ENCODE measurements at regions not wholly inside any gene's neighbourhood (a gene's known extent, or its start where the extent isn't known, plus 50 kb on each side); places are given as distances from the start of the nearest gene placed in this dataset.
"Not testable (repeated sequence)": the region's sequence is repeated elsewhere in the genome, so short reads cannot be mapped to it uniquely, and the experiment has no call there.

- no peaks in the 10 kb centered on the region for H3K36me3 ChIP-seq (ENCODE audit: control insufficient read depth in 2 of 2, insufficient read depth in 2 of 2, low read length in 2 of 2)
- H3K27ac ChIP-seq (ENCODE audit: low read length): no peak overlapping the region
- no peaks in the 10 kb centered on the region for H3K4me1 ChIP-seq (ENCODE audit: control insufficient read depth, insufficient read depth, low read length)
- H3K4me3 ChIP-seq (ENCODE audit: low read length in 2 of 2): no peak overlapping the region
- H3K9ac ChIP-seq (ENCODE audit: low read length in 2 of 2): no peak overlapping the region
- H3K27me3 ChIP-seq (ENCODE audit: control insufficient read depth in 1 of 2, insufficient read depth in 2 of 2, low read length in 2 of 2): no peaks in the 10 kb centered on the region
- no peaks in the 10 kb centered on the region for H3K9me3 ChIP-seq (ENCODE audit: control insufficient read depth in 2 of 2, low read length in 2 of 2)
Observed at GRCh38 chr17:69672924-69673323, 258.4 kb downstream of the MAP2K6 start.

GRCh38 chr17:69677130-69677529, 262.6 kb downstream of the MAP2K6 start:
- H3K9ac ChIP-seq (ENCODE audit: low read length in 2 of 2): no peak overlapping the region
- H3K4me1 ChIP-seq (ENCODE audit: control insufficient read depth, insufficient read depth, low read length): no peaks in the 10 kb centered on the region
- no peak overlapping the region for H3K4me3 ChIP-seq (ENCODE audit: low read length in 2 of 2)
- H3K9me3 ChIP-seq (ENCODE audit: control insufficient read depth in 2 of 2, low read length in 2 of 2): no peaks in the 10 kb centered on the region
- no peak overlapping the region for H3K27ac ChIP-seq (ENCODE audit: low read length)
- H3K27me3 ChIP-seq (ENCODE audit: control insufficient read depth in 1 of 2, insufficient read depth in 2 of 2, low read length in 2 of 2): no peaks in the 10 kb centered on the region
- H3K36me3 ChIP-seq (ENCODE audit: control insufficient read depth in 2 of 2, insufficient read depth in 2 of 2, low read length in 2 of 2): no peaks in the 10 kb centered on the region

DNA sequence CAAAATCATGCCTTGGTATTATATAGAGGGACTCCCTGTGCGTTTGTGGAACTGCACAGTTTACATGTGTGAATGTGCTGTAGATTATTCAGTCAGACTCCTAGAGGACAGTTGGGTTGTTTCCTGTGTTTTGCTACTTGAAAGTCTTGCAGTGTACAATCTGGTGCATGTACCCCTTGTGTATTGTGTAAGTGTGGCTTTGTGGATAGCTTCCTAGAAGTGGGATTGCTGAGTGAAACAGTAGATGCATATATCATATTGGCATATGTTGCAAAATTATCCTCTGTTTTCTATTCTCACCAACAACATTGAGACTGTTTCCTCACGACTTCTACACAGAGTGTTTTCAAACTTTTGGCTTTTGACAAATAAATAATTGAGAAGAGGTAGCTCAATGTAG, 263.7 kb downstream of the MAP2K6 start:
- Histone ChIP-seq H3K4me3 (ENCODE audit: low read length in 2 of 2) (no peak overlapping the region), H3K36me3 (ENCODE audit: control insufficient read depth in 2 of 2, insufficient read depth in 2 of 2, low read length in 2 of 2) (no peaks in the 10 kb centered on the region), H3K9ac (ENCODE audit: low read length in 2 of 2) (no peak overlapping the region), H3K27ac (ENCODE audit: low read length) (no peak overlapping the region), H3K27me3 (ENCODE audit: control insufficient read depth in 1 of 2, insufficient read depth in 2 of 2, low read length in 2 of 2) (no peaks in the 10 kb centered on the region), H3K4me1 (ENCODE audit: control insufficient read depth, insufficient read depth, low read length) (no peaks in the 10 kb centered on the region), H3K9me3 (ENCODE audit: control insufficient read depth in 2 of 2, low read length in 2 of 2) (no peaks in the 10 kb centered on the region)

- no peaks in the 10 kb centered on the region for H3K27me3 ChIP-seq (ENCODE audit: control insufficient read depth in 1 of 2, insufficient read depth in 2 of 2, low read length in 2 of 2)
- H3K9me3 ChIP-seq (ENCODE audit: control insufficient read depth in 2 of 2, low read length in 2 of 2): no peaks in the 10 kb centered on the region
- H3K27ac ChIP-seq (ENCODE audit: low read length): no peak overlapping the region
- no peak overlapping the region for H3K4me3 ChIP-seq (ENCODE audit: low read length in 2 of 2)
- H3K9ac ChIP-seq (ENCODE audit: low read length in 2 of 2): no peak overlapping the region
- H3K4me1 ChIP-seq (ENCODE audit: control insufficient read depth, insufficient read depth, low read length): no peaks in the 10 kb centered on the region
- H3K36me3 ChIP-seq (ENCODE audit: control insufficient read depth in 2 of 2, insufficient read depth in 2 of 2, low read length in 2 of 2): no peaks in the 10 kb centered on the region
Observed at GRCh38 chr17:69679829-69680228, 265.3 kb downstream of the MAP2K6 start.

- Histone ChIP-seq H3K9ac (ENCODE audit: low read length in 2 of 2) (no peak overlapping the region), H3K27me3 (ENCODE audit: control insufficient read depth in 1 of 2, insufficient read depth in 2 of 2, low read length in 2 of 2) (no peaks in the 10 kb centered on the region), H3K4me3 (ENCODE audit: low read length in 2 of 2) (no peak overlapping the region), H3K4me1 (ENCODE audit: control insufficient read depth, insufficient read depth, low read length) (no peaks in the 10 kb centered on the region), H3K9me3 (ENCODE audit: control insufficient read depth in 2 of 2, low read length in 2 of 2) (peaks cover 0 to 4% of the 10 kb centered on the region in 2 donors), H3K36me3 (ENCODE audit: control insufficient read depth in 2 of 2, insufficient read depth in 2 of 2, low read length in 2 of 2) (no peaks in the 10 kb centered on the region), H3K27ac (ENCODE audit: low read length) (no peak overlapping the region)
Observed at GRCh38 chr17:69684251-69684650, 269.8 kb downstream of the MAP2K6 start.

GRCh38 chr17:69685150-69685549, 270.7 kb downstream of the MAP2K6 start:
- not testable (repeated sequence) for H3K36me3 ChIP-seq (ENCODE audit: control insufficient read depth in 2 of 2, insufficient read depth in 2 of 2, low read length in 2 of 2); H3K9me3 ChIP-seq (ENCODE audit: control insufficient read depth in 2 of 2, low read length in 2 of 2); H3K4me3 ChIP-seq (ENCODE audit: low read length in 2 of 2); H3K9ac ChIP-seq (ENCODE audit: low read length in 2 of 2); H3K4me1 ChIP-seq (ENCODE audit: control insufficient read depth, insufficient read depth, low read length); H3K27me3 ChIP-seq (ENCODE audit: control insufficient read depth in 1 of 2, insufficient read depth in 2 of 2, low read length in 2 of 2); H3K27ac ChIP-seq (ENCODE audit: low read length)

GRCh38 chr17:69690531-69690930, 276.0 kb downstream of the MAP2K6 start:
- H3K4me1 ChIP-seq (ENCODE audit: control insufficient read depth, insufficient read depth, low read length): no peaks in the 10 kb centered on the region
- no peak overlapping the region for H3K27ac ChIP-seq (ENCODE audit: low read length)

GRCh38 chr17:69692171-69692570, 277.7 kb downstream of the MAP2K6 start:
- Histone ChIP-seq H3K9ac (ENCODE audit: low read length in 2 of 2) (no peak overlapping the region), H3K4me3 (ENCODE audit: low read length in 2 of 2) (no peak overlapping the region), H3K9me3 (ENCODE audit: control insufficient read depth in 2 of 2, low read length in 2 of 2) (peaks cover 0 to 4% of the 10 kb centered on the region in 2 donors), H3K4me1 (ENCODE audit: control insufficient read depth, insufficient read depth, low read length) (peaks cover 5% of the 10 kb centered on the region), H3K36me3 (ENCODE audit: control insufficient read depth in 2 of 2, insufficient read depth in 2 of 2, low read length in 2 of 2) (no peaks in the 10 kb centered on the region), H3K27me3 (ENCODE audit: control insufficient read depth in 1 of 2, insufficient read depth in 2 of 2, low read length in 2 of 2) (no peaks in the 10 kb centered on the region), H3K27ac (ENCODE audit: low read length) (no peak overlapping the region)

More at GRCh38 chr17:69690531-69690930, 276.0 kb downstream of the MAP2K6 start:
- Histone ChIP-seq H3K27me3 (ENCODE audit: control insufficient read depth in 1 of 2, insufficient read depth in 2 of 2, low read length in 2 of 2) (no peaks in the 10 kb centered on the region), H3K4me3 (ENCODE audit: low read length in 2 of 2) (no peak overlapping the region), H3K9ac (ENCODE audit: low read length in 2 of 2) (no peak overlapping the region), H3K36me3 (ENCODE audit: control insufficient read depth in 2 of 2, insufficient read depth in 2 of 2, low read length in 2 of 2) (no peaks in the 10 kb centered on the region), H3K9me3 (ENCODE audit: control insufficient read depth in 2 of 2, low read length in 2 of 2) (peaks cover 0 to 4% of the 10 kb centered on the region in 2 donors)

- Histone ChIP-seq H3K9me3 (ENCODE audit: control insufficient read depth in 2 of 2, low read length in 2 of 2) (no peaks in the 10 kb centered on the region), H3K9ac (ENCODE audit: low read length in 2 of 2) (no peak overlapping the region), H3K36me3 (ENCODE audit: control insufficient read depth in 2 of 2, insufficient read depth in 2 of 2, low read length in 2 of 2) (no peaks in the 10 kb centered on the region), H3K4me3 (ENCODE audit: low read length in 2 of 2) (no peak overlapping the region), H3K27me3 (ENCODE audit: control insufficient read depth in 1 of 2, insufficient read depth in 2 of 2, low read length in 2 of 2) (no peaks in the 10 kb centered on the region), H3K27ac (ENCODE audit: low read length) (no peak overlapping the region), H3K4me1 (ENCODE audit: control insufficient read depth, insufficient read depth, low read length) (peaks cover 6% of the 10 kb centered on the region)
Observed at GRCh38 chr17:69695646-69696045, 281.1 kb downstream of the MAP2K6 start.

DNA sequence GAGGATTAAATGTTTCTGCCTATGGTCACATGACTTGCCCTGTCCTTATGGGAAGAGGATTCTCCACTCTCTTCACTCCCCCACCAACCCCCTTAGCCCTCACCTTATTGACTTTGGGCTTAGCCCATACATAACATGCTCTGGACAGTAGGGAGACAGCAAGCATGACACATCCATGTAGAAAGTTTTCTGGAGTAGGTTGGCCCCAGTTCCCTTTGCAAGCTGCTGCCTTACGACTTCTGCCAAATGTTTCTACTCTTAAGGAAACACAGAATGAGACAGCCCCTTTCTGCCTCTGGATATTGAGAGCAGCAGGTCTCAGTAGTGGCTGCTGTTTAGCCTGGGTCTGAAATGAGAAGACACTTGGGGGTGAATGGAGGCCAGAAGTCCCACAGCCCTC, 282.2 kb downstream of the MAP2K6 start:
- H3K4me3 ChIP-seq (ENCODE audit: low read length in 2 of 2): no peak overlapping the region
- H3K9ac ChIP-seq (ENCODE audit: low read length in 2 of 2): no peak overlapping the region
- peaks cover 6% of the 10 kb centered on the region for H3K4me1 ChIP-seq (ENCODE audit: control insufficient read depth, insufficient read depth, low read length)
- no peak overlapping the region for H3K27ac ChIP-seq (ENCODE audit: low read length)
- no peaks in the 10 kb centered on the region for H3K9me3 ChIP-seq (ENCODE audit: control insufficient read depth in 2 of 2, low read length in 2 of 2)
- H3K36me3 ChIP-seq (ENCODE audit: control insufficient read depth in 2 of 2, insufficient read depth in 2 of 2, low read length in 2 of 2): no peaks in the 10 kb centered on the region
- H3K27me3 ChIP-seq (ENCODE audit: control insufficient read depth in 1 of 2, insufficient read depth in 2 of 2, low read length in 2 of 2): no peaks in the 10 kb centered on the region

DNA sequence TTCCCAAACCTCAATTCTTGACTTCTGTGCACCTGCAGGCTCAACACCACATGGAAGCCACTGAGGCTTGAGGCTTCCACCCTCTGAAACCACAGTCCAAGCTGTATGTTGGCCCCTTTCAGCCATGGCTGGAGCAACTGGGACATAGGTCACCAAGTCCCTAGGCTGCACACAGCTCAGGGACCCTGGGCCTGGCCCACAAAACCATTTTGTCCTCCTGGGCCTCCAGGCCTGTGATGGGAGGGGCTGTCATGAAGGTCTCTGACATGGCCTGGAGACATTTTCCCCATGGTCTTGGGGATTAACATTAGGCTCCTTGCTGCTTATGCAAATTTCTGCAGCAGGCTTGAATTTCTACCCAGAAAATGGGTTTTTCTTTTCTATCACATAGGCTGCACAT, 283.9 kb downstream of the MAP2K6 start:
- not testable (repeated sequence) for H3K27ac ChIP-seq (ENCODE audit: low read length); H3K4me1 ChIP-seq (ENCODE audit: control insufficient read depth, insufficient read depth, low read length); H3K36me3 ChIP-seq (ENCODE audit: control insufficient read depth in 2 of 2, insufficient read depth in 2 of 2, low read length in 2 of 2); H3K9ac ChIP-seq (ENCODE audit: low read length in 2 of 2); H3K4me3 ChIP-seq (ENCODE audit: low read length in 2 of 2); H3K9me3 ChIP-seq (ENCODE audit: control insufficient read depth in 2 of 2, low read length in 2 of 2); H3K27me3 ChIP-seq (ENCODE audit: control insufficient read depth in 1 of 2, insufficient read depth in 2 of 2, low read length in 2 of 2)
